Naive thymus-derived CD4-positive, alpha-beta T cell (primary cell): ENCODE measurements at regions not wholly inside any gene's neighbourhood (a gene's known extent, or its start where the extent isn't known, plus 50 kb on each side); places are given as distances from the start of the nearest gene placed in this dataset.
"Not testable (repeated sequence)": the region's sequence is repeated elsewhere in the genome, so short reads cannot be mapped to it uniquely, and the experiment has no call there.

Source experiments
- ATAC-seq: fragments of 150-1000 bp; cut with Tn5 transposase; 2 replicates; pipeline ENCODE4 v1.10.0; 2021; ENCODE audit warnings: mild to moderate bottlenecking, moderate library complexity
- CTCF ChIA-PET: fragments of 350-600 bp; sonication (Branson Sonifier 250); formaldehyde crosslinking; loops from one replicate; lab custom pipeline; 2021; ENCODE audit warnings: antibody characterized with exemption; lab: Charles Lee
- POLR2A ChIA-PET: fragments of 350-600 bp; sonication (Branson Sonifier 250); formaldehyde crosslinking; loops from one replicate; lab custom pipeline; 2021; ENCODE audit warnings: antibody characterized with exemption, inconsistent platforms; lab: Charles Lee
- DNase-seq, 9 donors: peaks; one replicate each; pipeline versions ENCODE4 v3.0.0 to v3.0.0-alpha.2; 2020 to 2022; ENCODE audit warnings: mixed read lengths in 1 of 9
- H3K27ac ChIP-seq: one replicate; pipeline ENCODE4 v1.7.0; 2013; ENCODE audit warnings: mild to moderate bottlenecking, low read depth, low read length, moderate library complexity
- H3K27me3 ChIP-seq, 2 donors: one replicate each; pipeline ENCODE4 v1.7.0; 2013; ENCODE audit warnings: low read length in 2 of 2, mild to moderate bottlenecking in 2 of 2, moderate library complexity in 2 of 2; ENCODE audit not compliant: control insufficient read depth in 2 of 2, insufficient read depth in 2 of 2
- H3K36me3 ChIP-seq, 3 experiments: 1 replicate in 2 of 3; 2 replicates in 1 of 3; pipeline ENCODE4 v1.7.0; 2013; ENCODE audit warnings: low read length in 3 of 3, mild to moderate bottlenecking in 3 of 3, moderate library complexity in 1 of 3; ENCODE audit not compliant: insufficient read depth in 3 of 3, control insufficient read depth in 2 of 3
- H3K4me1 ChIP-seq, 2 donors: one replicate each; pipeline ENCODE4 v1.7.0; 2013; ENCODE audit warnings: low read length in 2 of 2, mild to moderate bottlenecking in 2 of 2, moderate library complexity in 1 of 2; ENCODE audit not compliant: control insufficient read depth in 2 of 2, insufficient read depth in 2 of 2
- H3K4me3 ChIP-seq: 2 replicates; pipeline ENCODE4 v1.7.0; 2013; ENCODE audit warnings: mild to moderate bottlenecking, low read length
- H3K9me3 ChIP-seq, 3 experiments: 1 replicate in 2 of 3; 2 replicates in 1 of 3; pipeline ENCODE4 v1.7.0; 2013; ENCODE audit warnings: low read length in 3 of 3; ENCODE audit not compliant: control insufficient read depth in 2 of 3
- H3K27ac Mint-ChIP-seq, 9 donors: one replicate each; pipeline ENCODE4 v1.8.0; 2020 to 2022; ENCODE audit warnings: mixed read lengths in 9 of 9, mild to moderate bottlenecking in 8 of 9, moderate library complexity in 5 of 9, inconsistent platforms in 2 of 9
- H3K27me3 Mint-ChIP-seq, 5 donors: one replicate each; pipeline ENCODE4 v1.8.0; 2021 to 2022; ENCODE audit warnings: mixed read lengths in 5 of 5, mild to moderate bottlenecking in 1 of 5
- H3K36me3 Mint-ChIP-seq, 5 donors: one replicate each; pipeline ENCODE4 v1.8.0; 2020 to 2022; ENCODE audit warnings: mixed read lengths in 5 of 5, mild to moderate bottlenecking in 3 of 5, inconsistent platforms in 1 of 5
- H3K4me1 Mint-ChIP-seq, 7 donors: one replicate each; pipeline ENCODE4 v1.8.0; 2020 to 2022; ENCODE audit warnings: mixed read lengths in 7 of 7, mild to moderate bottlenecking in 3 of 7, inconsistent platforms in 1 of 7
- H3K4me3 Mint-ChIP-seq, 10 donors: one replicate each; pipeline ENCODE4 v1.8.0; 2020 to 2022; ENCODE audit warnings: mild to moderate bottlenecking in 10 of 10, mixed read lengths in 10 of 10, moderate library complexity in 6 of 10, inconsistent platforms in 2 of 10
- H3K9me3 Mint-ChIP-seq, 11 donors: one replicate each; pipeline ENCODE4 v1.8.0; 2020 to 2022; ENCODE audit warnings: mixed read lengths in 11 of 11, mild to moderate bottlenecking in 4 of 11, inconsistent platforms in 1 of 11, moderate library complexity in 1 of 11
- intact Hi-C, 2 donors: fragments of 100-400 bp; cut with micrococcal nuclease; formaldehyde crosslinking; loops; one replicate each; pipeline ENCODE4 v1.15.1; 2023

DNA sequence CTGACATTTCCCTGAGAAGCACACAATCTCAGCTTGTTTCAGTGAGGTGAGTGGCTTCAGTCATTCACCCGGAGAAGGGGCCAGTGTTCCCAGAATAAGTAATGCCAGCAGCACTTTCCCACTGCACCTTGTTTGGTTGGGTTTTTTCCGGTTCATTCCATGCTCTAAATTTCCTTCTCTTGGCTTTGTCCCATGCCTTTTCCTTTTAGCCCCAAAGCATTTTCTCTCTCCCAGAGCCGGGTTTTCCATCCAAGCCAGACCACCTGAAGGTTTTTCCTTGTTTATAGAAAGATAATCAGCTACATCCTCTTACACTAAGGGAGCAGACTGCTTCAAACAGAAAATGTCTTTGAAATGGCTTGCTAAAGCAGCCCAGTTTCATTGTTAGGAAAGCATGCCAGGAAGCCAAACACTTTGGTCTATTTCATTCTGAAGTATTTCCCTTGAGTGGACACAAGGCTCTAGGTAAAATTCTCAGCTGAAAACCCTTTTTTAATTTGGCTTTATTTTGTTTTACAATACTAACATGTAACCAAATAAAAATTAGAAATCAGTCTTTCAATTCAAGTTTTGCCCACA lies 501.6 kb downstream of the DTWD2 start:
- H3K4me3 ChIP-seq = no peak overlapping the region
- intact Hi-C loops = no loop called here
- Mint-ChIP-seq H3K4me1 (no peaks in the 10 kb centered on the region), H3K4me3 (no peak overlapping the region), H3K27me3 (no peaks in the 10 kb centered on the region), H3K9me3 (peaks cover 0 to 11% (median 6%) of the 10 kb centered on the region in 11 donors), H3K36me3 (no peaks in the 10 kb centered on the region), H3K27ac (peak overlapping the region in 1 of 9 donors; percentile 44)
- H3K27me3 ChIP-seq = no peaks in the 10 kb centered on the region
- H3K4me1 ChIP-seq = no peaks in the 10 kb centered on the region
- no peaks in the 10 kb centered on the region for H3K9me3 ChIP-seq
- POLR2A ChIA-PET = no interaction called here
- CTCF ChIA-PET = no interaction called here
- no peak for DNase-seq
- no peaks in the 10 kb centered on the region for H3K36me3 ChIP-seq
- no peak for ATAC-seq
- no peak overlapping the region for H3K27ac ChIP-seq

DNA sequence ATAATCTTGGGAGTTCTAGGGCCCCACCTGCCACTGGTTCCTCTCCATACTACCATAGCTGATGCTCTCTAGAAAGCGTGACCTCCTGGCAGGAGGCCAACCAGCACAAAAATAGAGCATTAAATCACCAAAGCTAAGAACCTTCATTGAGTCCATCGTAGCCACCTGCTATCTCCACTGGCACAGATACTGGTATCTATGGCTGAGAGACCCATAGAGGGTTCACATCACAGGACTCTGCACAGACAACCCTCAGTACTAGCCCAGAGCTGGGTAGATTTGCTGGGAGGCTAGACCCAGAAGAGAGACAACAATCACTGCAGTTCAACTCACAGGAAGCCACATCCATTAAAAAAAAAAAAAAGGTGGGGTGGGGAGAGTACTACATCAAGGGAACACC lies 509.1 kb downstream of the DTWD2 start:
- POLR2A ChIA-PET = no interaction called here
- Mint-ChIP-seq H3K9me3 (peaks cover 0 to 16% (median 6%) of the 10 kb centered on the region in 11 donors), H3K27ac (no peak overlapping the region), H3K36me3 (no peaks in the 10 kb centered on the region), H3K4me3 (no peak overlapping the region), H3K27me3 (peaks cover 0 to 5% (median 0%) of the 10 kb centered on the region in 5 donors), H3K4me1 (no peaks in the 10 kb centered on the region)
- H3K27me3 ChIP-seq = no peaks in the 10 kb centered on the region
- DNase-seq = no peak
- H3K9me3 ChIP-seq = no peaks in the 10 kb centered on the region
- H3K4me3 ChIP-seq = no peak overlapping the region
- no peaks in the 10 kb centered on the region for H3K4me1 ChIP-seq
- H3K36me3 ChIP-seq = no peaks in the 10 kb centered on the region
- intact Hi-C loops = no loop called here
- CTCF ChIA-PET = no interaction called here
- ATAC-seq = no peak
- H3K27ac ChIP-seq = no peak overlapping the region

DNA sequence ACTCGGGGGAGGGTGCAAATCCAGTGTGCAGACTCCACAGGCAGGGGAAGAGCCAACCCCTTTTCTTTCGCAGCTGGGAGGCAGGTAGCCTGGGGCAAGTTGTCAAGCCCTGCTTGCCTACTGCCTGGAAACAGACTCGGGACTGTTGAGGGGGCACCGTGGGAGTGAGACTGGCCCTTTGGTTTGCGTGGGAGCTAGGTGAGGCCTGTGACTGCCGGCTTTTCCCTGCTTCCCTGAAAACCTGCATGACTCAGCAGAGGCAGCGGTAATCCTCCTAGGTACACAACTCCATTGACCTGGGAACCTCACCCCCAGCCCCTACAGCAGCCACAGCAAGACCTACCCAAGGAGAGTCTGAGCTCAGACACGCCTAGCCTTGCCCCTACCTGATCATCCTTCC lies 509.5 kb downstream of the DTWD2 start:
- Histone ChIP-seq H3K4me1 (no peaks in the 10 kb centered on the region), H3K4me3 (no peak overlapping the region), H3K27ac (no peak overlapping the region), H3K9me3 (no peaks in the 10 kb centered on the region), H3K36me3 (no peaks in the 10 kb centered on the region), H3K27me3 (no peaks in the 10 kb centered on the region)
- Mint-ChIP-seq H3K4me3 (no peak overlapping the region), H3K9me3 (peaks cover 0 to 13% (median 4%) of the 10 kb centered on the region in 11 donors), H3K27ac (no peak overlapping the region), H3K36me3 (no peaks in the 10 kb centered on the region), H3K27me3 (peaks cover 0 to 5% (median 0%) of the 10 kb centered on the region in 5 donors), H3K4me1 (no peaks in the 10 kb centered on the region)
- ChIA-PET POLR2A (no interaction called here), CTCF (no interaction called here)
- DNase-seq = no peak
- intact Hi-C loops = no loop called here
- ATAC-seq = no peak

DNA sequence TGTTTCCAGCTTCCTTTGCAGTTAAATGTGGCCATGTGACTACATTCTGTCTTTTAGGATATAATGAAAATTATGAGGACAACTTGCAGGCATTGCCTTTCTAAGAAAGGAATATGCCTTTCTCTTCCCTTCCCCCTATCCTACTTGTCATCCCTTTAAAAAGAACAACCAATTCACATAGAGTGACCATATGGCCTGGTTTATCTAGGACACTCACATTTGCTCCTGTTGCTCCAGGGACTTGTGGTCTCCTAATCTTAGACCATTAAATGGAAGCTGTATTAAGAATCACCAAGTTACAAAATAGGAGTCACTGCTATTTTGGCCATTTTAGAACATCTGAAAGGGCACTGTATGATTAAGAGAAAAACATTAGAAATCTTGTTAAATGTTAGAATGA lies 520.3 kb downstream of the DTWD2 start:
- Mint-ChIP-seq H3K27ac (no peak overlapping the region), H3K4me1 (no peaks in the 10 kb centered on the region), H3K9me3 (peaks cover 0 to 13% (median 0%) of the 10 kb centered on the region in 11 donors), H3K4me3 (no peak overlapping the region), H3K36me3 (no peaks in the 10 kb centered on the region), H3K27me3 (peaks cover 0 to 9% (median 0%) of the 10 kb centered on the region in 5 donors)
- Histone ChIP-seq H3K27ac (no peak overlapping the region), H3K9me3 (no peaks in the 10 kb centered on the region), H3K4me1 (no peaks in the 10 kb centered on the region), H3K4me3 (no peak overlapping the region), H3K27me3 (no peaks in the 10 kb centered on the region), H3K36me3 (no peaks in the 10 kb centered on the region)
- no peak for DNase-seq
- intact Hi-C loops = no loop called here
- ChIA-PET CTCF (no interaction called here), POLR2A (no interaction called here)
- no peak for ATAC-seq

DNA sequence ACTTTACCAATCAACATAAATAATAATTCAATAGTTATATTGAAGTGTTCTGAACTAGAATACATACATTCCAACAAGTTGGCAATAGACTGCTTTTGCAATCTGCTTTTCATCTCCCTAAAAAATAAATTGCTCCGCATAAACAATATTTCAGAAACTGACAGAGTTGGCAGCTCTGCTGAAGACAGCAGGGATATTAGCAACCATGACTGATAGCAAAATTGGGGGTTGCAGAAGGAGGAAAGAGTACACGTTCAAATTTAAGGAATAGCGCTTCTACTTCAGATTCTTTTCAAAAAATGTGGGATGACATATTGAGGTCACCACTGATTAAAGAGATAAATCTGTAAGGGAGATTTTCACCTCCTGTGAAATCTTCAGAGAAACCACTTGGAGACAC lies 521.2 kb downstream of the DTWD2 start:
- H3K27ac ChIP-seq = no peak overlapping the region
- ATAC-seq (no peak), DNase-seq (no peak)
- H3K36me3 Mint-ChIP-seq = no peaks in the 10 kb centered on the region
- no peak overlapping the region for H3K4me3 Mint-ChIP-seq
- POLR2A ChIA-PET = no interaction called here
- H3K9me3 ChIP-seq = no peaks in the 10 kb centered on the region
- peaks cover 0 to 9% (median 0%) of the 10 kb centered on the region in 5 donors for H3K27me3 Mint-ChIP-seq
- H3K27me3 ChIP-seq = no peaks in the 10 kb centered on the region
- no peak overlapping the region for H3K4me3 ChIP-seq
- no peaks in the 10 kb centered on the region for H3K36me3 ChIP-seq
- H3K4me1 ChIP-seq = no peaks in the 10 kb centered on the region
- intact Hi-C loops = no loop called here
- CTCF ChIA-PET = no interaction called here
- no peaks in the 10 kb centered on the region for H3K4me1 Mint-ChIP-seq
- peaks cover 0 to 13% (median 0%) of the 10 kb centered on the region in 11 donors for H3K9me3 Mint-ChIP-seq
- no peak overlapping the region for H3K27ac Mint-ChIP-seq

DNA sequence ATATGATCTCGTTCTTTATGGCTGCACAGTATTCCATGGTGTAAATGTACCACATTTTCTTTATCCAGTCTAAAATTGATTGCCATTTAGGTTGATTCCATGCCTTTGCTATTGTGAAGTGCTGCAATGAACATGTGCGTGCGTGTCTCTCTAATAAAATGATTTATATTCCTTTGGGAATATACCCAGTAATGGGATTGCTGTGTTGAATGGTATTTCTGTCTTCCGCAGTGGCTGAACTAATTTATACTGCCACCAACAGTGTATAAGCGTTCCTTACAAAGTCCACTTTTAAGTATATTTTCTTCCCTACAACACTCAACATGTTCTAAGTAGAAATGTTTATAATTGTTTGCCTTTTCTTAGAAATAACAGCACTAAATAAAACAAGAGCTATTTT lies 521.9 kb downstream of the DTWD2 start:
- Mint-ChIP-seq H3K4me1 (no peaks in the 10 kb centered on the region), H3K27me3 (peaks cover 0 to 9% (median 0%) of the 10 kb centered on the region in 5 donors)
- intact Hi-C loops = no loop called here

DNA sequence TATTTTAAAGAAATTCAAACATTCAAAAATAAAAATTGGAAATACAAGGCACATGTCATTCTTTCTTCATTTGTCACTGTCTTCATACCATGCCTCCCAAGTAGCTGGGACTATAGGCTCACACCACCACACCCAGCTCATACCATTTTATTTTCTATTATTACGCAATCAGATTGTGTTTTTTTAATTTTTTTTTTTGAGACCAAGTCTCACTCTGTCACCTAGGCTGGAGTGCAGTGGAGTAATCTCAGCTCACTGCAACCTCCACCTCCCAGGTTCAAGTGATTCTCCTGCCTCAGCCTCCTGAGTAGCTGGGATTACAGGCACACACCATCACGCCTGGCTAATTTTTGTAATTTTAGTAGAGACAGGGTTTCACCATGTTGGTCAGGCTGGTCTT lies 526.1 kb downstream of the DTWD2 start:
- DNase-seq, CTCF ChIA-PET, H3K9me3 ChIP-seq, H3K27ac Mint-ChIP-seq, ATAC-seq, H3K4me1 Mint-ChIP-seq, intact Hi-C loops, H3K36me3 Mint-ChIP-seq, H3K36me3 ChIP-seq, H3K4me3 Mint-ChIP-seq, H3K4me1 ChIP-seq, POLR2A ChIA-PET, H3K27me3 Mint-ChIP-seq, H3K27ac ChIP-seq, H3K4me3 ChIP-seq, H3K27me3 ChIP-seq: not testable (repeated sequence)
- peaks cover 0 to 11% (median 0%) of the 10 kb centered on the region in 11 donors for H3K9me3 Mint-ChIP-seq

More for the DNA sequence above, 521.9 kb downstream of the DTWD2 start:
- Histone ChIP-seq H3K4me1 (no peaks in the 10 kb centered on the region), H3K9me3 (no peaks in the 10 kb centered on the region), H3K27ac (no peak overlapping the region), H3K27me3 (no peaks in the 10 kb centered on the region), H3K36me3 (no peaks in the 10 kb centered on the region), H3K4me3 (no peak overlapping the region)
- Mint-ChIP-seq H3K4me3 (no peak overlapping the region), H3K9me3 (peaks cover 0 to 13% (median 0%) of the 10 kb centered on the region in 11 donors), H3K27ac (no peak overlapping the region), H3K36me3 (no peaks in the 10 kb centered on the region)
- ATAC-seq (no peak), DNase-seq (no peak)
- ChIA-PET POLR2A (no interaction called here), CTCF (no interaction called here)
